BLaER1 treated with 17β-estradiol and CSF1 and Interleukin-3, amounts not matched to agents 10 nM and 100 nM (cell line): ENCODE measurements at regions not wholly inside any gene's neighbourhood (a gene's known extent, or its start where the extent isn't known, plus 50 kb on each side); places are given as distances from the start of the nearest gene placed in this dataset.

ENCODE experiments used
- H3K27ac ChIP-seq, 11 experiments: shearing (Covaris generic); formaldehyde crosslinking; 2 replicates each; pipeline ENCODE4 v1.8.1; 2022
- H3K27me3 ChIP-seq, 11 experiments: shearing (Covaris generic); formaldehyde crosslinking; 2 replicates each; pipeline ENCODE4 v1.8.1; 2022
- H3K36me3 ChIP-seq, 11 experiments: shearing (Covaris generic); formaldehyde crosslinking; 2 replicates each; pipeline ENCODE4 v1.8.1; 2022
- H3K4me1 ChIP-seq, 10 experiments: shearing (Covaris generic); formaldehyde crosslinking; 2 replicates each; pipeline ENCODE4 v1.8.1; 2022
- H3K4me2 ChIP-seq, 11 experiments: shearing (Covaris generic); formaldehyde crosslinking; 2 replicates each; pipeline ENCODE4 v1.8.1; 2022
- H3K4me3 ChIP-seq, 10 experiments: shearing (Covaris generic); formaldehyde crosslinking; 2 replicates each; pipeline ENCODE4 v1.8.1; 2022
- H3K9ac ChIP-seq, 11 experiments: shearing (Covaris generic); formaldehyde crosslinking; 2 replicates each; pipeline ENCODE4 v1.8.1; 2022
- H3K9me3 ChIP-seq, 11 experiments: shearing (Covaris generic); formaldehyde crosslinking; replicated peaks in 1 of 11; 2 replicates each; pipeline ENCODE4 v1.8.1; 2022
- H4K20me1 ChIP-seq, 11 experiments: shearing (Covaris generic); formaldehyde crosslinking; 2 replicates each; pipeline ENCODE4 v1.8.1; 2022
- Cebpa-rat ChIP-seq, 11 experiments: shearing (Covaris generic); IDR thresholded peaks; 2 replicates each; pipeline ENCODE4 v1.8.1; 2022

- no peak overlapping the region for H3K4me2 ChIP-seq
- no peaks in the 10 kb centered on the region for H3K9me3 ChIP-seq
- no peak overlapping the region for H3K4me3 ChIP-seq
- H3K36me3 ChIP-seq: no peaks in the 10 kb centered on the region
- H3K4me1 ChIP-seq: no peaks in the 10 kb centered on the region
- H3K27ac ChIP-seq: no peak overlapping the region
- TF ChIP-seq Cebpa-rat (IDR thresholded peaks at IDR 0.05): no peak
- no peaks in the 10 kb centered on the region for H3K27me3 ChIP-seq
- H4K20me1 ChIP-seq: no peaks in the 10 kb centered on the region
- H3K9ac ChIP-seq: no peak overlapping the region
Observed at GRCh38 chr4:177047070-177047850, 254.5 kb upstream of the VEGFC start.

- Histone ChIP-seq H3K36me3 (no peaks in the 10 kb centered on the region), H4K20me1 (no peaks in the 10 kb centered on the region), H3K27ac (no peak overlapping the region), H3K4me3 (no peak overlapping the region), H3K4me2 (no peak overlapping the region), H3K9me3 (no peaks in the 10 kb centered on the region), H3K4me1 (no peaks in the 10 kb centered on the region), H3K9ac (no peak overlapping the region), H3K27me3 (no peaks in the 10 kb centered on the region)
- TF ChIP-seq Cebpa-rat (IDR thresholded peaks at IDR 0.05): no peak
Observed at GRCh38 chr4:177047851-177048174, 255.1 kb upstream of the VEGFC start.

DNA sequence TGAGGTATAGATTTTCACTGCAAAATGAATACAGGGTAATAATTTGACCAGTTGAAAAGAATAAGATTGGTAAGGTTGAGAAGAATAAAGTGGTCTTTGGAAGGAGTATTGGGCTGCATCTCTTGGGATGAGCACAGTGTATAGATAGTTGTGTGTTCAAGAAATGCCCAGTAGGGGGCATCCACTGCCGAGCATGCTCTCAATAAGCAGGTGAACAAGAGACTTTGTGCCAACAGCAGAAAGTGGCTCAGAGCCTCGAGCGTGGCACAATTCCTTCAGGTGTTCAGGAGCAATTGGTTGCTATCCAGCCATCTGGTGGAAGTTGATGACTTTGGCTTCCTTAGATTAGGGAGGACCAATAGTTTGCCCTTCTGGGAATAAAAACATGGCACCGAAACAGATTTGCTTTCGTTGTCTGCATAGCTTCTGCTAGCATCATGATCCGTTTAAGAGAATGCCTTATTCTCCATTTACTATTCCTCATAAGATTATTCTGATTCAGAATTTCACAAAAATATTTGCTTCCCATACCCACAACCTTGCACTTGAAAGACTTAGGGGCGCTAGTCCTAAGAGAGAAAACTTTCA is 258.1 kb upstream of the NEIL3 start:
- H3K9ac ChIP-seq: no peak overlapping the region
- no peaks in the 10 kb centered on the region for H3K36me3 ChIP-seq
- no peak overlapping the region for H3K4me3 ChIP-seq
- no peaks in the 10 kb centered on the region for H3K27me3 ChIP-seq
- no peaks in the 10 kb centered on the region for H3K9me3 ChIP-seq
- no peak overlapping the region for H3K27ac ChIP-seq
- TF ChIP-seq Cebpa-rat (IDR thresholded peaks at IDR 0.05): no peak
- H3K4me1 ChIP-seq: no peaks in the 10 kb centered on the region
- no peaks in the 10 kb centered on the region for H4K20me1 ChIP-seq
- H3K4me2 ChIP-seq: no peak overlapping the region

DNA sequence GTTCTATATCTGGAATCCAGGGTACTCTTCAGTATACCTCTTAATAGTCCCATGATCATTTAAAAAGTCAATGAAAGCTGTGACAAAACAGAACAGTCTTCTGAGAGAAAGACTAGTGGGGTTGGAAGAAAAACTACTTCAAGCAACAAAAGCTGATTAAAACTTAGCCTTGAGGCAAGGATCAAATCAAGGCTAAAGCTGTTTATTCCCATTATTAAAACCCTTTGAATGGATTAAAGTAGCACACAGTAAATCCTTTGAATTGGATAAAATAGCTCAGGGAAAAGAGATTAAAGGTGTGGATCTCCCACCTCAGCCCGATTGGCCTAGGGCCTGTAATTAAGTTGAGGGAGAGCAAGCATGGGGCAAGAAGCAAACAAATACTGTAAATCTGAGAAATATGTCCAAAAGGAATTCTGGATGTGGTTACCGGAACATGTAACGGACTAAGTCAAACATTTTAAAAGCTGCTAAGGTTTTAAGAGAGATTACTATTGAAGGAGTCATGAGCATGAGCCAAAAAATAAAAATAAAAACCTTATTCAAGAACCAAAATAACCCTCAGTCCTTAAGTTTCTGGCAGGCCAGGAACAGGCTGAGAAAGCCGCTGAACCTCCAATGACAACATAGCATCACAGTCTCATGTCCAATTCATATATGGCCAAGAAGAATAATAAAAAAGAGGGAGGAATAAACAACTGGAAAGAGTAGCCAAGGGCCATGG is 257.3 kb upstream of the NEIL3 start:
- Histone ChIP-seq H3K27me3 (no peaks in the 10 kb centered on the region), H3K27ac (no peak overlapping the region), H3K9ac (no peak overlapping the region), H4K20me1 (no peaks in the 10 kb centered on the region), H3K4me3 (no peak overlapping the region), H3K4me1 (no peaks in the 10 kb centered on the region), H3K9me3 (no peaks in the 10 kb centered on the region), H3K4me2 (no peak overlapping the region), H3K36me3 (no peaks in the 10 kb centered on the region)
- TF ChIP-seq Cebpa-rat (IDR thresholded peaks at IDR 0.05): no peak

DNA sequence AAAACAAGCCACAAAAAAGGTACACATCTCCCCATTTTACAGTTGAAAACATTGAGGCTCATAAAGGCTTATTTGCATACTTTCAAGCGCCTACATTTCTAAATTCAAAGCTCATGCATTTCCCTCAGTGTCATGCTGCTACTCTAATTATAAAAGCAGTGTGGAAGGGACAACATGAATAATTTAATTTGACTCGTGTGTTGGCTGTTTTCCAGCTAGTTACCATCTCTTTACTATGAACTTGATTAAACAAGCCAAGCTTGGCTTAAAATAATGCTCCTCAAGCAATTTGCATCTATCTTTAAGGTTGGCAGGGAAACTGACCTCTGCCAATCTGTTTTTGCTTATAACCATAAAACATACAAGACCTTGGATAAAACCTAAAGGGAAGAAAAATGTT is 252.5 kb upstream of the NEIL3 start:
- TF ChIP-seq Cebpa-rat (IDR thresholded peaks at IDR 0.05): no peak
- no peaks in the 10 kb centered on the region for H4K20me1 ChIP-seq
- H3K9me3 ChIP-seq: no peaks in the 10 kb centered on the region
- no peaks in the 10 kb centered on the region for H3K4me1 ChIP-seq
- no peak overlapping the region for H3K4me2 ChIP-seq
- no peak overlapping the region for H3K27ac ChIP-seq
- H3K9ac ChIP-seq: no peak overlapping the region
- H3K4me3 ChIP-seq: no peak overlapping the region
- no peaks in the 10 kb centered on the region for H3K27me3 ChIP-seq
- no peaks in the 10 kb centered on the region for H3K36me3 ChIP-seq

- no peak overlapping the region for H3K27ac ChIP-seq
- no peaks in the 10 kb centered on the region for H3K27me3 ChIP-seq
- H3K9ac ChIP-seq: no peak overlapping the region
- peaks cover 0 to 6% (median 0%) of the 10 kb centered on the region in 11 experiments; a peak in 3 of 22 replicates for H3K9me3 ChIP-seq
- no peak overlapping the region for H3K4me2 ChIP-seq
- no peaks in the 10 kb centered on the region for H3K4me1 ChIP-seq
- H3K36me3 ChIP-seq: no peaks in the 10 kb centered on the region
- no peak overlapping the region for H3K4me3 ChIP-seq
- TF ChIP-seq Cebpa-rat (IDR thresholded peaks at IDR 0.05): no peak
- H4K20me1 ChIP-seq: no peaks in the 10 kb centered on the region
Observed at GRCh38 chr4:177064116-177064515, 245.6 kb upstream of the NEIL3 start.

GRCh38 chr4:177064729-177065394 is 244.8 kb upstream of the NEIL3 start:
- Histone ChIP-seq H4K20me1 (no peaks in the 10 kb centered on the region), H3K4me1 (no peaks in the 10 kb centered on the region), H3K36me3 (no peaks in the 10 kb centered on the region), H3K4me2 (no peak overlapping the region), H3K27me3 (no peaks in the 10 kb centered on the region), H3K9ac (no peak overlapping the region), H3K27ac (no peak overlapping the region), H3K9me3 (peaks cover 0 to 6% (median 0%) of the 10 kb centered on the region in 11 experiments; a peak in 3 of 22 replicates), H3K4me3 (no peak overlapping the region)
- TF ChIP-seq Cebpa-rat (IDR thresholded peaks at IDR 0.05): no peak

DNA sequence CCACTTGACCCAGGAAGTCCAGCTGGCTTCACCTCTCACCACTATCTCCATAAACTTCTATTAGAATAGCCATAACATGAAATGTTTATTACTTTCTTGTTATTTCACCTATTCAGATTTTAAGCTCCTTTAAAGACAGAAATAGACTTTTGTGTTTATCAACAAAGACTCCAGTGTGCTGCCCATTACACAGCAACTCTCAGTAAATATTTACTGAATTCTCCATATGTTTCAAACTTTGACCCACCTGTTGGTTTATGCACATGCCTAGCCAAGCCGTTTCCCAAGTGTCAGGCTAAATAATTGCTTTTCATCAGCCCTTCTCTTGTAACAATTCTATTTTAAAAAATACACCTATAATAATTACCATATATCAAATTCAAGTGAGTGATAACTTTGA is 242.9 kb upstream of the NEIL3 start:
- Histone ChIP-seq H3K4me1 (no peaks in the 10 kb centered on the region), H3K9ac (no peak overlapping the region), H3K27ac (no peak overlapping the region), H3K27me3 (no peaks in the 10 kb centered on the region), H4K20me1 (no peaks in the 10 kb centered on the region), H3K9me3 (peaks cover 0 to 6% (median 0%) of the 10 kb centered on the region in 11 experiments; a peak in 3 of 22 replicates), H3K4me2 (no peak overlapping the region), H3K4me3 (no peak overlapping the region), H3K36me3 (no peaks in the 10 kb centered on the region)
- no peak for TF ChIP-seq Cebpa-rat (IDR thresholded peaks at IDR 0.05)

DNA sequence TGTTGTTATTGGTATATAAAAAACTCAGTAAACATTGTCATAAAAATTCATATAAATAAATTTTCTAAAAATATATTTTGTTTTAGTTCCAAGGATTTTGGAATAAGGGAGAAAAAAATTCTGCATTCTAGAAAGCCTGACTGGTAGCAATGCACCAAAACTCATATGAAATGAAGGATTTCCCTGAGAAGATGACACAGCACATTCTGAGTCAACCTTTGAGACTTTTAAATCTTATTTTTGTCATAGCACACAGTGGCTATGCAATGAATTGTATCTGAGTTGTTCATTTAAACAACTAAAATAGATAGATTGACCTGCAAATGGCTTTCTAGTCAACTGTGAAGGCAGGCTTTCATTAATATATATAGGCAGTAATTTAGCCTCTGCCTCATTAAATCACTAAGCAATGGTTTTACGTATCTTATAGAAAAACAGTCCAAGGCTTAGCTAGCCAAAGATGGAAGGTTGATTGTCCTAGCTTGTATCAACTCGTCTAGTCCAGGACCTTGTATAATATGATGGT is 239.1 kb upstream of the NEIL3 start:
- no peak overlapping the region for H3K9ac ChIP-seq
- TF ChIP-seq Cebpa-rat (IDR thresholded peaks at IDR 0.05): no peak

More for the DNA sequence above, 239.1 kb upstream of the NEIL3 start:
- Histone ChIP-seq H3K4me2 (no peak overlapping the region), H3K27ac (no peak overlapping the region), H3K36me3 (no peaks in the 10 kb centered on the region), H4K20me1 (no peaks in the 10 kb centered on the region), H3K9me3 (peaks cover 0 to 6% (median 0%) of the 10 kb centered on the region in 11 experiments; a peak in 3 of 22 replicates), H3K4me3 (no peak overlapping the region), H3K4me1 (no peaks in the 10 kb centered on the region), H3K27me3 (no peaks in the 10 kb centered on the region)
